Prostate gland (tissue), 2 donors: ENCODE measurements at regions not wholly inside any gene's neighbourhood (a gene's known extent, or its start where the extent isn't known, plus 50 kb on each side); places are given as distances from the start of the nearest gene placed in this dataset.

ENCODE experiments used
- DNase-seq: peaks from one replicate; pipeline ENCODE4 v3.0.0-alpha.2; 2019; ENCODE audit warnings: low spot score
- H3K27ac ChIP-seq, 2 donors: fragments of 200-600 bp; sonication (generic); 2 replicates each; pipeline ENCODE4 v1.5.1; 2017 to 2019
- H3K27me3 ChIP-seq: fragments of 200-600 bp; sonication (generic); replicated peaks from 2 replicates; pipeline ENCODE4 v1.5.1; 2019; ENCODE audit not compliant: insufficient read depth
- H3K36me3 ChIP-seq, 2 donors: fragments of 200-600 bp; sonication (generic); 1 replicate in 1 of 2; 2 replicates in 1 of 2; pipeline versions ENCODE4 v1.5.1 to v1.8.1; 2017 to 2019
- H3K4me1 ChIP-seq: fragments of 200-600 bp; sonication (generic); replicated peaks from 2 replicates; pipeline ENCODE4 v1.5.1; 2019
- H3K4me3 ChIP-seq, 2 donors: fragments of 200-600 bp; sonication (generic); 2 replicates each; pipeline ENCODE4 v1.5.1; 2017 to 2019
- H3K9me3 ChIP-seq: fragments of 200-600 bp; sonication (generic); 2 replicates; pipeline ENCODE4 v1.5.1; 2017
- CTCF ChIP-seq, 4 experiments: fragments of 200-600 bp in 2 of 4; fragments of 450-650 bp in 2 of 4; sonication (generic) in 2 of 4; IDR thresholded peaks; 1 replicate in 3 of 4; 2 replicates in 1 of 4; pipeline ENCODE4 v1.5.1; 2016 to 2019; ENCODE audit warnings: antibody characterized with exemption in 4 of 4, mild to moderate bottlenecking in 2 of 4, moderate library complexity in 2 of 4
- POLR2A ChIP-seq: fragments of 450-650 bp; IDR thresholded peaks from one replicate; pipeline ENCODE4 v1.6.1; 2016; ENCODE audit warnings: antibody characterized with exemption, mild to moderate bottlenecking
- POLR2AphosphoS5 ChIP-seq: sonication (generic); formaldehyde crosslinking; IDR thresholded peaks from one replicate; pipeline ENCODE4 v1.6.1; 2017; ENCODE audit warnings: antibody characterized with exemption
- WGBS: methylation state at CpG from one replicate; pipeline ENCODE4 v1.1.5; 2018; 5-methylcytosine and 5-hydroxymethylcytosine counted together
- intact Hi-C: fragments of 100-400 bp; cut with DNase I; formaldehyde crosslinking; loops from one replicate; pipeline ENCODE4 v1.14.2; 2022

DNA sequence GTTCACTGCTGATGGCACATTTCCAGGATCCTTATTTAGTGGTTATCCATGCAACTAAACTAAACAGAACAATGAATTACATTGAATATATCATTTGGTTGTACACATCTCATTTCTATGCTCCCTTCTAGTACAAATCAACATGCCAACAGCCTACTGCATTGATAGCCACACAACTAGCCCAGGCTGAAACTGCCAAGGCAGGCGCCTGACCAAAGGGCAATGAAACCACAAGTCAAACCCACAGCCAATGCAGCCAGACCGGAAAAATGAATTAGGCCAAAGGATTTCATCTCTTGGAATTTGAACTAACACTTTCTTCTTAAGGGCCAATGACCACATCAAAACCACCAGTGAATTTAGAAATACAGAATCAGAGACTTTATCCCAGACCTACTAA is 196.4 kb downstream of the NOL4 start:
- Histone ChIP-seq H3K4me3 (no peak overlapping the region), H3K27me3 (no peaks in the 10 kb centered on the region), H3K4me1 (no peaks in the 10 kb centered on the region), H3K27ac (no peak overlapping the region), H3K36me3 (no peaks in the 10 kb centered on the region), H3K9me3 (no peaks in the 10 kb centered on the region)
- WGBS: 78% methylated on average over 2 of the region's 2 CpGs
- TF ChIP-seq POLR2AphosphoS5 (no peak), POLR2A (no peak)
- no peak for DNase-seq
- intact Hi-C loops: no loop called here

GRCh38 chr18:34025191-34025801 is 199.4 kb downstream of the NOL4 start:
- no peaks in the 10 kb centered on the region for H3K36me3 ChIP-seq
- 92% methylated on average over 1 of the region's 1 CpG for WGBS
- no peak overlapping the region for H3K27ac ChIP-seq
- TF ChIP-seq POLR2A (no peak), CTCF (IDR thresholded peaks at IDR 0.05) (no peak), POLR2AphosphoS5 (no peak)
- no peaks in the 10 kb centered on the region for H3K9me3 ChIP-seq
- H3K27me3 ChIP-seq: no peaks in the 10 kb centered on the region
- no peak overlapping the region for H3K4me3 ChIP-seq
- intact Hi-C loops: no loop called here
- no peak for DNase-seq
- no peaks in the 10 kb centered on the region for H3K4me1 ChIP-seq

- Histone ChIP-seq H3K4me3 (no peak overlapping the region), H3K9me3 (no peaks in the 10 kb centered on the region), H3K27ac (no peak overlapping the region), H3K27me3 (no peaks in the 10 kb centered on the region), H3K4me1 (no peaks in the 10 kb centered on the region), H3K36me3 (no peaks in the 10 kb centered on the region)
- no peak for TF ChIP-seq POLR2A
- TF ChIP-seq CTCF (IDR thresholded peaks at IDR 0.05): no peak
- TF ChIP-seq POLR2AphosphoS5: no peak
- no peak for DNase-seq
- intact Hi-C loops: no loop called here
- WGBS: 56% methylated on average over 4 of the region's 4 CpGs
Measured at GRCh38 chr18:34023471-34023870, 201.2 kb downstream of the NOL4 start.

DNA sequence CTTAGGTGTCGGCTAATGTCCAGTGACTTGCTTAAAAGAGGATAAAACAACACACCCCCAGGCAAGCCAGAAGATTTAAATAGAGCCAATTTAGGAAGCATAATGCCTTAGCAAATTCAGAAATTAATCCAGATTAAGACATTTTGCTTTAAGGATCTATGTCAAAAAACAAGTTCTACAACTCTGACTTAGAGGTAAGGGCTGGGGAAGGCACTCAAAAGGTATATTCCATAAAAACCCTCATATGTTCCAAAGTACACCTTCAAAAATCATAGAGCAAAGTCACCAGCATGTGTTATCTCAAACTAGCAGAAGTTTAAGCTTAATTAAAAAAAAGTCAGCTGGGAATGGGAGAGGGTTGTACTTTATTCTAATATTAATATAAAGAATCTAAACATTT is 206.4 kb downstream of the NOL4 start:
- Histone ChIP-seq H3K9me3 (no peaks in the 10 kb centered on the region), H3K4me1 (no peaks in the 10 kb centered on the region), H3K27ac (no peak overlapping the region), H3K4me3 (no peak overlapping the region), H3K27me3 (no peaks in the 10 kb centered on the region), H3K36me3 (no peaks in the 10 kb centered on the region)
- no peak for DNase-seq
- TF ChIP-seq CTCF (IDR thresholded peaks at IDR 0.05) (no peak), POLR2AphosphoS5 (no peak), POLR2A (no peak)
- intact Hi-C loops: no loop called here
- 16% methylated on average over 1 of the region's 1 CpG for WGBS

- TF ChIP-seq CTCF (IDR thresholded peaks at IDR 0.05) (no peak), POLR2AphosphoS5 (no peak), POLR2A (no peak)
- no peaks in the 10 kb centered on the region for H3K4me1 ChIP-seq
- H3K9me3 ChIP-seq: no peaks in the 10 kb centered on the region
- WGBS: 4% methylated on average over 1 of the region's 1 CpG
- H3K4me3 ChIP-seq: no peak overlapping the region
- no peaks in the 10 kb centered on the region for H3K36me3 ChIP-seq
- intact Hi-C loops: no loop called here
- no peak overlapping the region for H3K27ac ChIP-seq
- H3K27me3 ChIP-seq: no peaks in the 10 kb centered on the region
- DNase-seq: no peak
Measured at GRCh38 chr18:34003687-34004086, 221.0 kb downstream of the NOL4 start.
